Right atrium auricular region (tissue), 2 donors: ENCODE measurements at regions not wholly inside any gene's neighbourhood (a gene's known extent, or its start where the extent isn't known, plus 50 kb on each side); places are given as distances from the start of the nearest gene placed in this dataset.

Experiments used
- DNase-seq: peaks from one replicate; pipeline ENCODE4 v3.0.0-alpha.2; 2019; ENCODE audit warnings: low spot score
- H3K27ac ChIP-seq, 2 donors: fragments of 200-600 bp; sonication (generic); 1 replicate in 1 of 2; 2 replicates in 1 of 2; pipeline ENCODE4 v1.5.1; 2016 to 2019
- H3K27me3 ChIP-seq, 2 donors: fragments of 200-600 bp; sonication (generic); one replicate each; pipeline versions ENCODE4 v1.5.1 to v1.6.0; 2017 to 2019
- H3K36me3 ChIP-seq: fragments of 200-600 bp; sonication (generic); one replicate; pipeline ENCODE4 v1.5.1; 2016
- H3K4me1 ChIP-seq, 2 donors: fragments of 200-600 bp; sonication (generic); one replicate each; pipeline versions ENCODE4 v1.5.1 to v1.6.0; 2017 to 2019
- H3K4me3 ChIP-seq, 2 donors: fragments of 200-600 bp; sonication (generic); 1 replicate in 1 of 2; 2 replicates in 1 of 2; pipeline ENCODE4 v1.5.1; 2017 to 2019; ENCODE audit warnings: mild to moderate bottlenecking in 1 of 2, moderate library complexity in 1 of 2
- H3K9me3 ChIP-seq, 2 donors: fragments of 200-600 bp; sonication (generic); one replicate each; pipeline ENCODE4 v1.5.1; 2019
- CTCF ChIP-seq, 2 donors: fragments of 200-600 bp; sonication (generic); IDR thresholded peaks; one replicate each; pipeline ENCODE4 v1.5.1; 2019; ENCODE audit warnings: antibody characterized with exemption in 2 of 2

DNA sequence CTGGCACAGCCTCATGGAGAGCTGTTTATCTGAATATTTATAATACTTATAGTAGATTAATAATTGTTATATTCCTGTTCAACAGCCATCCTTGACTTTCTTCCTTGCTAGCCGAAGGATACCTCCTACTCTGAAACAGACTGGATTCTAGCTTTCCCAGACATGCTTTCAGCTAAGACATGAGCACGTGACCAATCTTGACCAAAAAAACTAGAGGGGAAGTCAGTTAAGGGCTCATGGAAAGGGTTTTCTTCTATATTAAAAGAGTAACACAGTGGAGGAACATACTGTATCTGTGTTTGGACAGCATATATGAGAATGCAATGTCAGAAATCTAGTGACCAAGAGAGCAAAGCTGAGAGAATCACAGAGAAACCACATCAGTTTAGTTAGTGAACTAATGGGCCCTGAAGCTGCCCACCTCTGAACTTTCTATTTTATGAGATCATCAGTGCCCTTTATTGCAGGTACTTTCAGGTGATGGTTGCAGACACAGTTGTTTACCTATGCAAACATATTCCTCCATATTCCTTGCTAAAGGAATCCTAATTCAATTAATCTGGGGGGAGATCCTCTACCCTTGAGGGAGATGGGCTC lies 140.4 kb upstream of the SLC24A3 start:
- no peak for TF ChIP-seq CTCF (IDR thresholded peaks at IDR 0.05)
- DNase-seq = no peak
- Histone ChIP-seq H3K36me3 (no peaks in the 10 kb centered on the region), H3K4me1 (no peaks in the 10 kb centered on the region), H3K4me3 (no peak overlapping the region), H3K27me3 (no peaks in the 10 kb centered on the region), H3K9me3 (no peaks in the 10 kb centered on the region), H3K27ac (no peak overlapping the region)

GRCh38 chr20:19072988-19073387 lies 139.5 kb upstream of the SLC24A3 start:
- TF ChIP-seq CTCF (IDR thresholded peaks at IDR 0.05) = no peak
- no peaks in the 10 kb centered on the region for H3K9me3 ChIP-seq
- H3K36me3 ChIP-seq = no peaks in the 10 kb centered on the region
- H3K4me3 ChIP-seq = no peak overlapping the region
- no peak for DNase-seq
- H3K27me3 ChIP-seq = no peaks in the 10 kb centered on the region
- no peak overlapping the region for H3K27ac ChIP-seq
- H3K4me1 ChIP-seq = no peaks in the 10 kb centered on the region

GRCh38 chr20:19073584-19074218 lies 138.7 kb upstream of the SLC24A3 start:
- Histone ChIP-seq H3K4me1 (no peaks in the 10 kb centered on the region), H3K9me3 (no peaks in the 10 kb centered on the region), H3K36me3 (no peaks in the 10 kb centered on the region), H3K4me3 (no peak overlapping the region), H3K27me3 (no peaks in the 10 kb centered on the region), H3K27ac (no peak overlapping the region)
- DNase-seq = no peak
- no peak for TF ChIP-seq CTCF (IDR thresholded peaks at IDR 0.05)

DNA sequence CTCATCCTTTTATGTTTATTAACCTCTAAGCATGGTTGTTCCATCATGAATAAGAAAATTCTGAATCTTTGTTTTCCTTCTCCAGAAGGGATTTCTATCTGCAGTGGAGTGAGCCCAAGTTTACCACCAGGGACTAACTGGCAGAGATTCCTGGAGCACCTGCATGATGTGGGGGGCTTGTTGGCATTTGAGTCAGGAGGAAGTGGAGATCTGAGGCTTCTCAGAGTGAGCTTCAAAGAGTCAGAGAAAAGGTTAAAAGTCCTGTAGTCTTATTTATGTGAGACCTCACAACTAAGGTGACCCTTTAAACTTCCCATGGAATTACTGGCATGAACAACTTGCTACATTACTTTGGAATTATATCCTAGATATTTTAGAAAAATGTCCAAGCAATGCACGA lies 138.1 kb upstream of the SLC24A3 start:
- Histone ChIP-seq H3K27me3 (no peaks in the 10 kb centered on the region), H3K4me1 (no peaks in the 10 kb centered on the region)
- no peak for DNase-seq

DNA sequence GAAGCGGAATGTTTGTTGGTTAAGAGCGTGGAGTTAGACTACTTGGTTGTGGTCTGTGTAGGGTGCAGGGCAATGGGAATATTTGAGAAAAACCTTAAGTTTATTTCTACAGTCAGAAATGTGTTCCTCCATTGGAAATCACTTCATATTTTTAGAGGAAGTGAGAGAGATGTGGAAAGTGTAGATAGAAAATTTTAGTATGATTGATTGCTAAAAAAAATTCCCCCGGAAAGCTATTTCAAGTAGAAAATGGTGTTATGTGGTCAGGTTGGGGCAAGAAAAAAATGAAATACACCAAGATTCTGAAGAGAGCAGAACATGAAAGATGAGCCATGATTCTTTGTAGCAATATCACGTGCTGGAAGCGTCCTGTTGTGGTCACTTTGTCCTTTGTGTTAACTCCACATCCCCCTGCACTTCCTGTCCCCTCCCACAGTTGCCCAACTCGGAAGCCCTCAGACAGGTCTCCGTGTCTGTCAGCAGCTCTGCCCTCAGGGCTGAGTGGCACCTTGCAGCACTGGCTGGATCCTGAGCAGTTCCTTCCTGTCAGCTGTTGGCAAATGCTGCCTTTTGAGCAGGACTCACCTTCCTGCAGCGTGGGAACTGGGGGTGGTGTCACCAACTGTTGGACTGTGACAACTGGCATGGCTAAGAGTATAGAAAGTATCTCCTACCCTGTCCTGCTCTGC lies 137.5 kb upstream of the SLC24A3 start:
- H3K27me3 ChIP-seq = no peaks in the 10 kb centered on the region
- TF ChIP-seq CTCF (IDR thresholded peaks at IDR 0.05) = no peak

More for the DNA sequence above, 138.1 kb upstream of the SLC24A3 start:
- H3K9me3 ChIP-seq = no peaks in the 10 kb centered on the region
- H3K36me3 ChIP-seq = no peaks in the 10 kb centered on the region
- no peak overlapping the region for H3K4me3 ChIP-seq
- no peak for TF ChIP-seq CTCF (IDR thresholded peaks at IDR 0.05)
- no peak overlapping the region for H3K27ac ChIP-seq

More for the DNA sequence above, 137.5 kb upstream of the SLC24A3 start:
- Histone ChIP-seq H3K4me1 (no peaks in the 10 kb centered on the region), H3K9me3 (no peaks in the 10 kb centered on the region), H3K4me3 (no peak overlapping the region), H3K27ac (no peak overlapping the region), H3K36me3 (no peaks in the 10 kb centered on the region)
- no peak for DNase-seq
